Left forelimb (tissue), 1 donor: ENCODE measurements at regions not wholly inside any gene's neighbourhood (a gene's known extent, or its start where the extent isn't known, plus 50 kb on each side); places are given as distances from the start of the nearest gene placed in this dataset.
"Not testable (repeated sequence)": the region's sequence is repeated elsewhere in the genome, so short reads cannot be mapped to it uniquely, and the experiment has no call there.

Experiments used
- DNase-seq: peaks from one replicate; pipeline ENCODE4 v3.0.0-alpha.2; 2018; ENCODE audit warnings: low spot score

DNA sequence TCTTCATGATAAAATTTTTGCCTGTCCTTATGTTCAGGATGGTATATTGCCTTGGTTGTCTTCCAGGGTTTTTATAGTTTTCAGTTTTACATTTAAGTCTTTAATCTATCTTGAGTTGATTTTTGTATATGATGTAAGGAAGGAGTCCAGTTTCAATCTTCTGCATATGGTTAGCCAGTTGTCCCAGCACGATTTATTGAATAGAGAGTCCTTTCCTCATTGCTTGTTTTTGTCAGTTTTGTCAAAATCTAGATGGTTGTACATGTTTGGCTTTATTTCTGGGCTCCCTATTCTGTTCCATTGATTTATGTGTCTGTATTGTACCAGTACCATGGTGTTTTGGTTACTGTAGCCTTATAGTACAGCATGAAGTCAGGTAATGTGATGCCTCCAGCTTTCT lies 91.6 kb upstream of the FAM98A start:
- DNase-seq: not testable (repeated sequence)

DNA sequence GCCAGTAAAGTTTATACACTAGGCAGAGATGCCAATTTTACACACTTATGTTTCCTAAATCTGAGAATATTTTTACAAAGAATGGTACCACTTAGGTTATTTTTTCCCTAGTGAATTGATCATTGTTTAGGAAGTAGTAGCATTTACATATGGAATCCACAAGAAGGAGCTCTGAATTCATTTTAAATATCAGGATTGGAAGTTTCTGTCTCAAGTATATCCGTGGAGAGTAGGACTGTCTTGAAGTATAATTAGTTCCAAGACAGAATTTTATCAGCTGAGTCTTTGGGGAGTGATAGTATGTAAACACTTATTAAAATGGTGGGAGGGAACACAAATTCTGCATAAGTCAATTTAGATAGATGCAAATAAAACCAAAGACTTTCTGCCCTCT lies 82.3 kb upstream of the FAM98A start:
- DNase-seq: no peak

DNA sequence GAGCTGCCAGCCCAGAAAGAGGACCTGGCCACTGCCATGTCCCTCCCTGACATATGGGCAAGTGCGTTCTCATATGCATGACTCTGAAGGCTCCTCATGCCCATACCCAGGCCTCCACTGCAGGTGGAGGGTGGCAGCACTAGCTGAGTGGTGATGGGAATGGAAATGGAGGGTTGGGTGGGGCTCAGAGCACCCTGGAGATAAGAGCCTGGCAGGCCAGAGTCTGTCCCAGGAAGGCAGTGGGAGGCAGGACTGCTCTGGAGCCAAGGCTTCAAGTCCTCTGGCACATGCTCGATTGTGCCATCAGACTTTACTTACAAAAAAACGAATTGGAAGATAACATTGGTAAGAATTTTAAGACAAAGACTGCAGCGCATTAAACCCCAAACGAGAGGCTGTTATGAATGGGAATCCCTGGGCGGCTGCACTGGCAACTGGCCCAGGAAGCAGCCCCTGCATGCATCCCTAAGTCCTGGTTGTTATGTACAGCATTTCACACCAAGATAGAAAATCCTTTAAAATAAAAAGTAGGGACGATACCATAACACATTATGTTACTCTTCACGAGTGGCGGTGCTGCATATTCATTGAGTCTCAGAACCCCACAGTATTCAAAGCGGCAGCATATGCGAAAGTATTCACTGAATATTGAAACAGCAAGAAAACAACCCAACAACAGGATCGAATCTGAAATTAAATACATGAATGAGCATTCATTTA lies 81.7 kb upstream of the FAM98A start:
- DNase-seq: no peak

DNA sequence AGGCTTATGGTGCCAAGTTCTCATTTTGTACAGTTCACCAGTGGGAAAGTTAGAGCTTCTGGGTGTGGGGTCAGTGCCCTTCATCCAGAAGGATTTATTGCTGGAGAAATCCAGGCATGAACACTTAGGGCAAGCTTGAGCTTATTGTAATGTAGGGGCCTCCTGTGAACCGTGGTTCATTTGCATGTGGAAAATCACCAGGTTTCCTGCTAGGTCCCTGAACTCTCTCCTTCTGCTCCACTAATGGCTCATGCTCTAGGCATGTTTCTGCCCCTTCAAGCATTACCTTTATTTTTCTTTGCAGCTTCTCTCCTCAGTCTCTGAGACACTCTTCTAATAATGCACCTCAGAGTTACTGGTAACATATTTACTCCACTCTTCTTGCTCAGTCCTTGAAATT lies 79.3 kb upstream of the FAM98A start:
- no peak for DNase-seq

DNA sequence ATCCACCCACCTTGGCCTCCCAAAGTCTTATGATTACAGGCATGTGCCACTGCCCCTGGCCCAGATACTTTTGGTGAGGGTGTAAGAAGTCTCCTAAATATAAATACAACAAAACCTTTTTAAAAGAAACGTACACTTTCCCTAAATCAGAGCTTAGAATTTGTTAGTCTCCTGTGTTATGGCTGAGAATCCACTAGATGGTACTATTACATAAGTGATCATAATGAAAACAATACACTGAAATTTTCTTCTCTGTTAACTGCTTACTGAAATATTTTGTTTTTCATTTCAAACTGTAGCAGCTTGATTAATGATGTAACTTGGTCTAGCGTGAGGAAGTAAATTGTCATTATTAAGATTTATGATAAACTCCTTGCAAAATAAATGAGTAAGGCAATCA lies 74.8 kb upstream of the FAM98A start:
- DNase-seq: no peak

DNA sequence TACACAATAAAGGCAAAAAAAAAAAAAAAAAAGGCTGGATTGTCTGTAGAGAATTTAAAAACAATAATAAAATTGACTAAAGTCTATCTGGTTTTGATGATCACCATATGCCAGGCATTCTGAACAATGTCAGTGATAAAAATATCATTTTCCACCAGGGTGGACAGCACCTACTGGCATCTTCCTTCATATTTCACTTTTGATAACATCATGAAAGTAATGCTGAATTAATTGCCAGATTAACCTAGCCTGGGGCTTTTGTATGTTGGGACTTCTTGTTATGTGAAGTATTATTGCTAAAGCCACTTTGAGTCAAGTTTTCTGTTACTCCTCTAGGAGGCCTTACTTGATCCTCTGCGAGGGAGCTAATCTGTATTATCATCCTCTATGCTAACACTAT lies 73.8 kb upstream of the FAM98A start:
- DNase-seq: no peak

DNA sequence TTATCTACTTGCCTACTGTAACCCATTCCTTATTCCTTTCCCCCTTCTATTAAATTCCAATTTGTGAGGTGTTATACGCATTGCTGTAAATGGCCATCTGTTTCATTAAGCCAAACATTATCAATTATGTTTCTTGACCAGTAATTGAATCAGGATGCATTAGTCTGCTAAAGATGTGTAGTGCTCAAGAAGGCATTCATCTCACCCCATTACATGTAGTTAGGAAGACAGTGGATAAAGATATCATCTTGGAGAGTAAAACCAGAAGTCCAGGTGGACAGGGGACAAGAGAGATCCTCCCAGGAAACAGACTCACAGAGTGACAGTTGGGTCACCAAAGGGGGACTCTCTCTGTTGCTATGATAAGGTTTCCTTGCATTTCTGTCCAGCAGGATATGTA lies 73.3 kb upstream of the FAM98A start:
- DNase-seq: no peak

DNA sequence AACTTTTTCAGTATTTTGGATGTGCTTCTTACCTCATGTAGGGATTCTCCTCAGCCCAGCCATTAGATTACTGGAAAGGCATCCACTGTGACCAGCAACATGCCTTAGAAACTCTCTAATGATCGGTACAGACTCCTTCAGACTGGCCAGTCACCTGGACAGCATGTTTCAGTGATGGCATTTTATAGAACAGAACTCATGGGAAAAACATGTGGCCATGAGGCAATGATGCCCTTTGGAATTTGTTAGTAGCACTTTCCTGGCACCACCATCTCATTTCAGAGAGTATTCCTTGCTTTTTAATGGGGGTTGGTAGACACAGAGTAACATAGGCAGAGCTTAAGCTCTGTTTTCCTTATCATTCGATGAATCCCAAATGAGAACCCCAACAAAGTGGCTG lies 72.1 kb upstream of the FAM98A start:
- no peak for DNase-seq

DNA sequence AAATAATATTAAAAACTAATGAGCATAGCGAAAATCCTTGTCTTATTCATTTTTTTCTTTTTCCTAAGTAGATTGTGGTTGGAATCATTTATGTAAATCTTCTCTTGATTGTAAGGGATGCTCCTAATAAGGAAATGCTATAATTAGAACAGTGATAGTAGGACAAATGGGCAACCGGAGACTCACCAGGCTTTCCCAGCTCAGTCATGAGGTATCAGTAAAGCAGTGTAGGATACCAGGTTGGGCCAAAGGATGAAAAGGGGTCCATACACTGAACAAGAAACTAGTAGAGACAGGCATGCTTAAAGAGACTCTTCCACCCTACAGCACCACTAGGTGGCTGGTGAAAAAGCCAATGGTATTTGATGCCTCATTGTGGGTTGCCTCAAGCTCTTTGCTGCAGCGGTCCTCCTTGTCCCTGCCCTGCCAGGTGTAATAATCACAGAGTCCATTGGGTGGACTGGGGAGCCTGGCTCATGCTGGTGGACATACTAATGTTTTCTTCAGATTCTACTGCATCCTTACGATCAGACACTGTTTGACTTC lies 71.4 kb upstream of the FAM98A start:
- no peak for DNase-seq

DNA sequence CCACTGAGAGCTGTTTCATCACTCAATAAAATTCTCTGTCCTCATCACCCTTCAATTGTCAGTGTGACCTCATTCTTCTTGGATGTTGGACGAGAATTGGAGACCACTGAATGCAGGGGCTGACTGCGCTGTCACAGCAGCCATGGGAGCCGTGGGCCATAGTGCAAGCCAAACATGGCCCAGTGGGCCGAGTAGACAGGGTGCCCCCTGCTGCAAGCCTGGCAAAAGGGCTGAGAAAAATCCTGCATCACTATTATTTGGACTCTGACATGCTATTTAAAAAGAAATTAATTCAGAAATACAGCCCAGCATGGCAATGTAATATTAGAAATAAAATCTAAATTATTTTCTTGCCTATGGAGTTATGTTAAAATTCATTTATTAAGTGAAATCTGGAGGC lies 67.8 kb upstream of the FAM98A start:
- DNase-seq: no peak

DNA sequence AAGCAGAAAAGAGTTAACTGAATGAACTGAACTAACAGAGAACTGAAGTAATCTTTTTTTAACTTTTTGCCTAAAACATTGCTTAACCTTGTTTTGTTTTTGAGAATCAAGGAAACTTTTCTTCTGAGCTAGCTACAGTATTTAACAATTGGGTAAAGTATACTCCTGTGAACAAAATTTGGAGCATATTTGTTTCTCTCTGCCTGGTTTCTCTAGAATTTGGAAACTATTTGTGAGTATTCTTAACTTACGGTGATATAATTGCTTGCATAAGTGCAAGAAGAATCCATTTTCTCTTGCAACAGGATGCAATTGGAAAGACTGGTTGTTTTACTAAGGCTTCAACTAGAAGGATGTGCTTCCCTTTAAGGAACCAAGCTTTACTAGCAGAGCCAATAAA lies 65.9 kb upstream of the FAM98A start:
- no peak for DNase-seq

DNA sequence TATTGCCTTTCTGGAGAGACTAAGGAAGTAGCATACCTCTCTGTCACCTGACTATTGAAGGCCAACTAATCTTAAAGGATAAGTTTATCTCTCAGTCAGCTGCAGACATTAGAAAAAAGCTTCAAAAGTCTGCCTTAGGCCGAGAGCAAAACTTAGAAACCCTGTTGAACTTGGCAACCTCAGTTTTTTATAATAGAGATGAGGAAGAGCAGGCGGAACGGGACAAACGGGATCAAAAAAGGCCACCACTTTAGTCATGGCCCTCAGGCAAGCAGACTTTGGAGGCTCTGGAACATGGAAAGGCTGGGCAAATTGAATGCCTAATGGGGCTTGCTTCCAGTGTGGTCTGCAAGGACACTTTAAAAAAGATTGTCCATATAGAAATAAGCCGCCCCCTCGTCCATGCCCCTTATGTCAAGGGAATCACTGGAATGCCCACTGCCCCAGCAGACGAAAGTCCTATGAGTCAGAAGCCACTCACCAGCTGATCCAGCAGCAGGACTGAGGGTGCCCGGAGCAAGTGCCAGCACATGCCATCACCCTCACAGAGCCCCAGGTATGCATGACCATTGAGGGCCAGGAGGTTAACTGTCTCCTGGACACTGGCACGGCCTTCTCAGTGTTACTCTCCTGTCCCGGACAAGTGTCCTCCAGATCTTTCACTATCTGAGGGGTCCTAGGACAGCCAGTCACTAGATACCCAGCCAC lies 61.5 kb upstream of the FAM98A start:
- no peak for DNase-seq

DNA sequence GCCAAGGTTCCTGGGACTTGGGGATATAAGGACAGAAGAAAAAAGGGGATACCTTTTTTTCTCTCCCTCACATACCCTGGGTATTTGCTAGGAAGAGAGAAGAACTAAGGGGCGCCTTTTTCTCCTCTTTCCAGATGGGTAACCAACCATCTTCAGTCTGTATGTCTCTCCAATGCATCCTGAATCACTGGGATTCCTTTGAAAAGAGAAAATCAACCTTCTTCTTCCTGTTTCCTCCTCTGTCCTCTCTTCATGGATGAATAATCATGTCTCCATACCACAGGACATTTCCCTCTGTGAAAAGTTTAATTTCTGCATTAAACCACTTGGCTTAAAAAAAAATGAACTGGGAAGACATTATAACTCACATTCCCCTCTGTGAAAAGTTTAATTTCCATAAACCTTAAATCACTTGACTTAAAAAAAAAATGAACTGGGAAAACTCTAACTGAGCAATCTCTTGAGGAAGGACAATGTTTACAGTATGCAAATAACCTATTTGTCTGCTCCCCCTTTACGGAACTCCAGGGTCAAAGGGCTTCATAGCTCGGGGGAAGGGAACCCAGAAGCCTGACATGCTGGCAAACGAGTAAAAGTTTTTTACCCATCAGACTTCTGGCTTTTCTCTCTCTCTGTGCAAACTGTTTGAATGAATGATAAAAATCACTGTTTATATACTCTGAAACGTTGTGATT lies 56.7 kb upstream of the FAM98A start:
- DNase-seq: no peak

DNA sequence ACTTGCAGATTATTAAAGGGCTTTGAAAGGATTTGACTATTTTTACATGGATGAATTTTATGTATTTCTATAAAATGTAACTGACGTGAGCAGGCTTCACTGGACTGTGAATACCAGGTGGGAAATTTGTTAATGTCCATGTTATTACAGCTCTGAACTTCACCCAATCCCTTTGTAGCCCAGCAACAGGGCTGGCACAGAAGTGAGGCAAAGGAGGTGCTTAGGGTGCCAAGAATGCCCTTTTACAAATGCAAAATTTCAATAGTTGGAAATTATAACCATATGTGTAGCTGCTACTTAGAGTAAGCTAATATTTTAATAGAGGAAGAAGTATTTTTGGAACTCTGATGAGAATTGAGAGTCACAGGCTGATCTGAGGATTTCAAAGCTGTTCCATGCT lies 53.7 kb upstream of the FAM98A start:
- DNase-seq: no peak

DNA sequence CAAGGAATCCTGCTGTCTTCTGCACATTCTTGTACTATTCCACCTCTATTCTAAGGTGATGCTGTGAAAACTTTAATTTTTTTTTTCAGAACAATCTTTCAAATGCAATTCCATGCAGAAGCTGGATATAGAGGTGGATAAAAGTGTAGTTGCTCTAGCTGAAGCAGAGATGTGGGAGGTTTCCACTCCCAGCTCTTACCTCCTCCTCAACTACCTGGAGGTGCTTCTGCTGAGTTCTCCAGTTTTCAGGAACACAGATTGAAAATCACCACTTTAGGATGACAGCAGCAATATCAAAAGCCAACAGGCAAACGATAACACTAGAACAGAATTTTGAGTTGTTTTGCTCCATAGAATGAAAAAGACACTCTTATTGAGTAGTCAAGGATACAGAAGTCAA lies 51.1 kb upstream of the FAM98A start:
- DNase-seq: no peak
